Activated naive CD4-positive, alpha-beta T cell treated with anti-CD3 and anti-CD28 coated beads for 36 hours (primary cell): ENCODE measurements at regions not wholly inside any gene's neighbourhood (a gene's known extent, or its start where the extent isn't known, plus 50 kb on each side); places are given as distances from the start of the nearest gene placed in this dataset.

Experiments
- CTCF ChIA-PET: fragments of 350-600 bp; sonication (Branson Sonifier 250); formaldehyde crosslinking; loops from one replicate; lab custom pipeline; 2021; ENCODE audit warnings: antibody characterized with exemption; lab: Charles Lee
- DNase-seq: peaks from one replicate; pipeline ENCODE4 v3.0.0-alpha.2; 2020
- H3K27ac Mint-ChIP-seq: one replicate; pipeline ENCODE4 v1.8.0; 2021; ENCODE audit warnings: mild to moderate bottlenecking, mixed read lengths
- H3K27me3 Mint-ChIP-seq: one replicate; pipeline ENCODE4 v1.8.0; 2021; ENCODE audit warnings: low read depth, mixed read lengths
- H3K36me3 Mint-ChIP-seq: one replicate; pipeline ENCODE4 v1.8.0; 2021; ENCODE audit warnings: low read depth, mixed read lengths
- H3K4me1 Mint-ChIP-seq: one replicate; pipeline ENCODE4 v1.8.0; 2021; ENCODE audit warnings: low read depth, mixed read lengths
- H3K4me3 Mint-ChIP-seq: one replicate; pipeline ENCODE4 v1.8.0; 2021; ENCODE audit warnings: mild to moderate bottlenecking, moderate library complexity, mixed read lengths
- H3K9me3 Mint-ChIP-seq: one replicate; pipeline ENCODE4 v1.8.0; 2021; ENCODE audit warnings: mixed read lengths
- intact Hi-C: fragments of 100-400 bp; cut with micrococcal nuclease; formaldehyde crosslinking; loops from one replicate; pipeline ENCODE4 v1.15.1; 2023

DNA sequence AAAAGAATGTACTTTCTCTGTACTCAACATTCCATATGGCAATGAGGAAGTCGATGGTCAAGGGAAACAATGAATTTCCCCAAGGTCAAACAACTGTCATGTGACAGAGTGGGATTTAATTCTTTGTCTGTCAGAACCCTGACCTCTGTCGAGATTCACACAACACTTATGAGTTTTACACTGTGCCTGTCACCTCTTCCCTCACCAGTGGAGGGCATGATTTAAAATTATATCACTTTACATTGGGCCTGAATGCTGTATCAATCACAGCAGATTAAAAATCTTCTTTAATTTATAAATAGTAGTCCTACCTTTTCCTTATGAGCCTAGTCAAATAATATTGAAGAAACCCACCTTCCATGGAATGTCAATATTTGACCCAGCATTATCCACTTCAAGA, 276.7 kb downstream of the CDH10 start:
- Mint-ChIP-seq H3K27me3 (no peaks in the 10 kb centered on the region), H3K4me3 (no peak overlapping the region), H3K9me3 (no peaks in the 10 kb centered on the region), H3K27ac (no peak overlapping the region), H3K36me3 (no peaks in the 10 kb centered on the region), H3K4me1 (no peaks in the 10 kb centered on the region)
- intact Hi-C loops, result no loop called here
- no peak for DNase-seq
- CTCF ChIA-PET, result no interaction called here

DNA sequence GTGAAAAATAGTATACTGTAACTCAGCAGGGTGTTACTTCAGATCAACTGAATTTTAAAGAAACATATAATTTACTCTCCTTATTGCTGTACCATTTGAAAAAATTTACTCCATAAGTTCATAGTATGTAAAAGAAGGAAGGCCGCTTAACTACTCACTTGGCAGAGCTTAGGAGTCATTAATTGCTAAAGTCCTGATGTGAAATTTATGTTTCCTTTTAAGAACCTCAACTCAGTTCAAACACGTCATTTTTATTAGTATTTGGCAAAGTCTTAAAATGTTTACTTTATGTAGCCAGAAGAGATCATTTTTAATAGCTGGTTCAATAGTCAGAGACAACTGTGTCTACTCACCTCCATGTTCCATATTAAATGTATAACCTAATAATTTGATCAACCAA, 268.6 kb downstream of the CDH10 start:
- intact Hi-C loops, result no loop called here
- Mint-ChIP-seq H3K36me3 (no peaks in the 10 kb centered on the region), H3K9me3 (peaks cover 4% of the 10 kb centered on the region)

DNA sequence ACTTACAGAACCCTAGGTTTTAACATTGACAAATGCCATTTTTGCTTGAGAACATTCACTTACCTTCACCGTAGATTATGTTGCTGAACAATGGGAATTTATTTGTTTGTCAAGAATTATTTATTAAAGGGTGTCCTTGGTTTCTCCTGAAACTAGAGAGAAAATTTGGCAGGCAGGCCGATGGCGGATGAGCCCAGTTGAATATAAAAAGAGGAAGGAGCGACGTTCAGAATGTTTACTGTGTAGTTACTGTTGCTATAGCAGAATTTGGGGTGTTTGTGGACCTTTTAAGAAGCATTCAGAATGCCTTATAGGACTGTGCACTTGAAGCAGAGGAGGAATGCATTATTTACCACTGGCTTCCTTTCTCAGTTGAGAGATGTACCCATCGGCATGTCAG, 268.2 kb downstream of the CDH10 start:
- Mint-ChIP-seq H3K27me3 (no peaks in the 10 kb centered on the region), H3K9me3 (peaks cover 4% of the 10 kb centered on the region), H3K4me3 (no peak overlapping the region), H3K27ac (no peak overlapping the region), H3K4me1 (no peaks in the 10 kb centered on the region), H3K36me3 (no peaks in the 10 kb centered on the region)
- DNase-seq, result no peak
- CTCF ChIA-PET, result no interaction called here
- intact Hi-C loops, result no loop called here

More for the DNA sequence above, 268.6 kb downstream of the CDH10 start:
- H3K4me3 Mint-ChIP-seq, result no peak overlapping the region
- CTCF ChIA-PET, result no interaction called here
- no peak for DNase-seq
- H3K27ac Mint-ChIP-seq, result no peak overlapping the region
- H3K4me1 Mint-ChIP-seq, result no peaks in the 10 kb centered on the region
- no peaks in the 10 kb centered on the region for H3K27me3 Mint-ChIP-seq

DNA sequence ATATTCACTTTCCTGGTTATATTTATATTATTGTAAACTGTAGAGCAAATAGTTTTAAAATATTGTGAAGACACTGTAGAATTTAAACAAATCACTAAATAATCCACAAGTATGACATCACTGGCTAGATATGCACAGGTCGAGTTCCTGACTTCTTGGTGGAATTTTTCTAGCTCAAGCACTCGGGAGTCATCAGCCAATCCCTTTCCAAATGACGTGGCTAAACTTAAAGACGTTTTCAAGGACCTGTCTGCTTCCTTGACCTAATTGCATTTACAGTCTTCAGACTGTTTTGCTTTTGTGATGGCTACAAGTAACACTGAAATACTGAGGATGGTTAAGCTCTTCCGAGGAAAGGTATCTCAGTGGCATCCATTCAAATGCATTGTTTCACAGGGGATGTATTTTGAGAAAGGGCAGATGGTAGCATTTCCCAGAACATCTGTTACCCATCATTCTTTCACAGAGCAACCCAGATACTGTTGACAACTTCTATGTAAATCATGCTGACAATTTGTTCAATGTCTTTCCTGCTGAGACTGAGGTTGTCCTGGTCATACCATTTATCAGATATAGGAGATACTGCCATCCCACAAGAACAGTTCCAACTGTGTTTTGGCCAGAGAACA, 262.8 kb downstream of the CDH10 start:
- peaks cover 4% of the 10 kb centered on the region for H3K9me3 Mint-ChIP-seq
- no peak for DNase-seq
- CTCF ChIA-PET, result no interaction called here
- H3K36me3 Mint-ChIP-seq, result no peaks in the 10 kb centered on the region
- no peak overlapping the region for H3K4me3 Mint-ChIP-seq
- intact Hi-C loops, result no loop called here
- no peak overlapping the region for H3K27ac Mint-ChIP-seq
- no peaks in the 10 kb centered on the region for H3K4me1 Mint-ChIP-seq
- no peaks in the 10 kb centered on the region for H3K27me3 Mint-ChIP-seq

DNA sequence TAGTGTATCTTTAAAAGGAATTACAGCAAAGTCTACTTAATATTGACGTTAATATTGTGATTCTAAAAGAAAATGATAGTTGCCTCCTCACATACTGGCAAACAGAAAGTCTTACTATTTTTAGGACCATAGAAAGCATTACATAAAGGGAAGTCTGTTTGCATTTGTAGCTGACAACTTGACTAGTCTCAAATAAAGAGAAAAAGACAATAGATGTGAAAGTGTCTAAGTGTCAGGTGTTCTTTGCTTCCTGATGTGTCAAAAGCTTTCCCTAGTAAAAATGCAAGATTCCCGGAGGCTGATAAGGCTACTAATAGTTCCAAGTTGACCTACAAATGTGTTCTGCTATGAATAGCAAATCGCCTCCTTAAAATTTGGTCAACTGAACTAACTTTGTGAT, 259.7 kb downstream of the CDH10 start:
- H3K27ac Mint-ChIP-seq, result no peak overlapping the region
- no peaks in the 10 kb centered on the region for H3K4me1 Mint-ChIP-seq
- no peaks in the 10 kb centered on the region for H3K9me3 Mint-ChIP-seq
- H3K36me3 Mint-ChIP-seq, result no peaks in the 10 kb centered on the region
- intact Hi-C loops, result no loop called here
- no peak for DNase-seq
- no peaks in the 10 kb centered on the region for H3K27me3 Mint-ChIP-seq
- no peak overlapping the region for H3K4me3 Mint-ChIP-seq
- CTCF ChIA-PET, result no interaction called here

DNA sequence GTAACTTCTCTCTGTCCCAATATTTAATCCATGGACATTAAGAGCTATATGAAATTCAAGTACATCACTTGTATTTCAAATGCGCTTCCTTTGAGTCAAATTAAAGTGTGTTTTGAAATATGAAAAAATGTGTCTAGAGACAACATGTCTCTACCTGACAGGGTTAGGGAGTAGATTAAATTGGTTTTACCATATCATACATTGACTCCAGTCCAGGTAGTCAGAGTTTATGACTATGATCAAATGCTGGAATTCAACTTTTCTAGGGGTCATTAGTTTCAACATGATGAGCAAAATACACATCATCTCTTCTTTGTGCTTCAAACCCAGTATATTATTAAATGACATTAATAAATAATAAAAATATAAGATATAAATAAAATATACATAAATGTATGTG, 259.2 kb downstream of the CDH10 start:
- Mint-ChIP-seq H3K4me1 (no peaks in the 10 kb centered on the region), H3K4me3 (no peak overlapping the region), H3K27me3 (no peaks in the 10 kb centered on the region), H3K27ac (no peak overlapping the region), H3K36me3 (no peaks in the 10 kb centered on the region), H3K9me3 (no peaks in the 10 kb centered on the region)
- no peak for DNase-seq
- CTCF ChIA-PET, result no interaction called here
- intact Hi-C loops, result no loop called here

DNA sequence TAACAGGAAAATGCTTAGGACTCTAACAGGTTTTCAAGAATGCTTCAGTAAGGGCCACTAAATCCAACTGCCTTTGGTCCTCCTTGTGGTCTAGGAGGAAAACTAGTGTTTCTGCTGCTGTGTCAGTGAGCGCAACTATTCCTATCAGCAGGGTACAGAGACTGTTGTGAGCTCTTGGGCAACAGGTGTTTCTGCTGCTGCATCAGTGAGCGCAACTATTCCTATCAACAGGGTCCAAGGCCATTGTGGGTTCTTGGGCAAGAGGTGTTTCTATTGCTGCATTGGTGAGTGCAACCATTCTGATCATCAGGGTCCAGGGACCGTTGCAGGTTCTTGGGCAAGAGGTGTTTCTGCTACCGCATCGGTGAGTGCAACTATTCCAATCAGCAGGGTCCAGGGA, 256.3 kb downstream of the CDH10 start:
- intact Hi-C loops, result no loop called here
- Mint-ChIP-seq H3K4me3 (no peak overlapping the region), H3K27ac (no peak overlapping the region), H3K27me3 (no peaks in the 10 kb centered on the region), H3K4me1 (no peaks in the 10 kb centered on the region), H3K9me3 (peaks cover 2% of the 10 kb centered on the region), H3K36me3 (no peaks in the 10 kb centered on the region)
- no peak for DNase-seq
- CTCF ChIA-PET, result no interaction called here

DNA sequence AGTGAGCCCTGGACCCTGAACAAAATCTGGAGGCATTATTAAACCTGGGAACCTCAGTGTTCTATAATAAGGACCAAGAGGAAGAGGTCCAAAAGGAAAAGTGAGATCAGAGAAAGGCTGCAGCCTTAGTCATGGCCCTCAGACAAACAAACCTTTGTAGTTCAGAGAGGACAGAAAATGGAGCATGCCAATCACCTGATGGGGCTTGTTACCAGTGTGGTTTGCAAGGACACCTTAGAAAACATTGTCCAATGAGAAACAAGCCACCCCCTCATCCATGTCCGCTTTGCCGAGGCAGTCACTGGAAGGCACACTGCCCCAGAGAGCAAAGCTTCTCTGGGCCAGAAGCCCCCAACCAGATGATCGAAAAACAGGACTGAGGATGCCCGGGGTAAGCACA, 254.8 kb downstream of the CDH10 start:
- Mint-ChIP-seq H3K36me3 (no peaks in the 10 kb centered on the region), H3K27ac (no peak overlapping the region), H3K27me3 (no peaks in the 10 kb centered on the region), H3K4me3 (no peak overlapping the region), H3K4me1 (no peaks in the 10 kb centered on the region), H3K9me3 (peaks cover 7% of the 10 kb centered on the region)
- intact Hi-C loops, result no loop called here
- CTCF ChIA-PET, result no interaction called here
- DNase-seq, result no peak

DNA sequence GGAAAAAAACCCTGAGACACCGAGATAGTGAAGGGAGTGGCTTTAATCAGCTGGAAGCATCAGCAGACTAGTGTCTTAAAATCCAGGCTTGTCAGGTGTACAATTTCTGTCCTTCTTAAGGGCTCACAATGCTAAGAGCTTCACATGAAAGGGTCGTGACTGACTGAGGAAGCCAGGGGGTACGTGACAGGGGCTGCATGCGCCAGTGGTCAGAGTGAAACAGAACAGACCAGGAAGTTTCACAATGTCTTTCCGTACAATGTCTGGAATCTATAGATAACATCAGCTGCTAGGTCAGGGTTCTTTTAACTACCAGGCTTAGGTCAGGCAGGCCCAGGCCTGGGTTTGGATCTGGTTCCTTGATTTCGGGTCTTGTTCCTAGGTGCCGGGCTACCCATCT, 253.0 kb downstream of the CDH10 start:
- Mint-ChIP-seq H3K36me3 (no peaks in the 10 kb centered on the region), H3K27ac (no peak overlapping the region), H3K27me3 (no peaks in the 10 kb centered on the region), H3K4me3 (no peak overlapping the region), H3K9me3 (peaks cover 9% of the 10 kb centered on the region), H3K4me1 (no peaks in the 10 kb centered on the region)
- intact Hi-C loops, result no loop called here
- no peak for DNase-seq
- CTCF ChIA-PET, result no interaction called here

DNA sequence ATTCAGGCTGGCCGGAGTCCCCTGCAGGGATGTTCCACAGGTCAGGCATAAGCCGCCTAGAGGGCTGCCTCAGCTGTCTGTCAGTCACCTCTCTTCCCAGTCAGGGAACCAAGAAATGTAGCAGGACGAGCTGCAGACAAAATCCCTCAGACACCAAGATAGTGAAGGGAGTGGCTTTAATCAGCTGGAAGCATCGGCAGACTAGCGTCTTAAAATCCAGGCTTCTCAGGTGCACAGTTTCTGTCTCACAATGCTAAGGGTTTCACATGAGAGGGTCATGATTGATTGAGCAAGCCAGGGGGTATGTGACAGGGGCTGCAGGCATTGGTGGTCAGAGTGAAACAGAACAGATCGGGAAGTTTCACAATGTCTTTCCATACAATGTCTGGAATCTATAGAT, 247.2 kb downstream of the CDH10 start:
- H3K4me1 Mint-ChIP-seq, result no peaks in the 10 kb centered on the region
- DNase-seq, result no peak
- no peaks in the 10 kb centered on the region for H3K27me3 Mint-ChIP-seq
- peaks cover 30% of the 10 kb centered on the region for H3K9me3 Mint-ChIP-seq
- H3K4me3 Mint-ChIP-seq, result no peak overlapping the region
- intact Hi-C loops, result no loop called here
- no peak overlapping the region for H3K27ac Mint-ChIP-seq
- CTCF ChIA-PET, result no interaction called here
- no peaks in the 10 kb centered on the region for H3K36me3 Mint-ChIP-seq

DNA sequence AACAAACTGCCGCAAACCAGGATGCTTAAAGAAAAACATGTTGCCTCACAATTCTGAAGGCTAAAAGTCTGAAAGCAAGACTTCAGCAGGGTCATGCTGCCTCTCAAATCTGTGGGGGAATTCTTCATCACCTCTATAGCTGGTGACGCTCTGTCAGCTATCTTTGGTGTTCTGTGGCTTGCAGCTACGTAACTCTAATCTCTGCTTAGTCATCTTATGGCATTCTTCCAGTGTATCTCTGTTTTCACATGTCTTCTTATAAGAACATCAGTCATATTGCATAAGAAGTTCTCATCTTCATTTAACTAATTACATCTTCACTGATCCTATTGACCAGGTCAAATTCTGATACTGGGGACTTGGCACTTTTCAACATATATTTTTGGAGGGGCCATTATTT, 243.0 kb downstream of the CDH10 start:
- intact Hi-C loops, result no loop called here
- Mint-ChIP-seq H3K27me3 (no peaks in the 10 kb centered on the region), H3K4me3 (no peak overlapping the region), H3K4me1 (no peaks in the 10 kb centered on the region), H3K27ac (no peak overlapping the region), H3K9me3 (peaks cover 27% of the 10 kb centered on the region), H3K36me3 (no peaks in the 10 kb centered on the region)
- CTCF ChIA-PET, result no interaction called here
- DNase-seq, result no peak

DNA sequence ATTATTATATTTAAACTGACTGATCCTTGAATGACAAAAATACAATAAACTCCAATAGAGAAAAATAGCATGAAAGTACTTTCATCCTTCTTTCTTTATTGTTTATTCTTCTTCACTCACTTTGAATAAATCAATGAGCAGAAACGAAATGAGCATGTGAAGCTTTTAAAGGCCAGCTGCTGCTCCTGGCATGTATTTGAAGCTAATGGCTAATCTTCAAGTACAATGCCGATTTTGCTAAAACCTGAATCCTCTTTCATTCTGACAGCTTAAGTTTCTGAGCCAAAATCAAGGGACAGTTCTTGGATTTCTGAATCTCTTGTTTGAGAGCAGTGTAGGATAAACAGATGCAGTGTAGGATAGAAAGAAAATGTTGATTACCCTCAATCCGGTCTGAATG, 237.3 kb downstream of the CDH10 start:
- CTCF ChIA-PET, result no interaction called here
- Mint-ChIP-seq H3K27ac (no peak overlapping the region), H3K9me3 (peaks cover 4% of the 10 kb centered on the region), H3K36me3 (no peaks in the 10 kb centered on the region), H3K4me1 (no peaks in the 10 kb centered on the region), H3K4me3 (no peak overlapping the region), H3K27me3 (no peaks in the 10 kb centered on the region)
- intact Hi-C loops, result no loop called here
- no peak for DNase-seq

DNA sequence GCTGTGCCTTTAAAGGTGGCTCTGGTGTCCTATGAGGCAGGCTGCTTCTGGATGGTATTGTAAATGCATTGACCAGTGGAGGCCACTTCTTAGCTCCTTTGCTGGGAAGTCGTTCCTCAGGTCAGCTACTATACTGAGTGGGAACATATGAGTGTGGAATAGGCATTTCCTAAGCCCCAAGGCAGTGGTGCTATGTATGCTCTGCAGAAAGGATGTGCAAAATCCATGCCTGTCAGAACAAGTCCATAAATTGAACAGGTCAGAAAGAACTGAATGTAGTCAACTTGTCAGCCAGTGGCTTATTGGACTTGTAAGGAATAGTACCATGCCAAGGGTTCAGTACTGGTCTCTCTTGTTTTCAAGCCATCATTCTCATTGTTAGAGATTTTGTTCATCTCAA, 216.4 kb downstream of the CDH10 start:
- H3K4me3 Mint-ChIP-seq, result no peak overlapping the region
- H3K27ac Mint-ChIP-seq, result no peak overlapping the region
- peaks cover 15% of the 10 kb centered on the region for H3K9me3 Mint-ChIP-seq
- H3K4me1 Mint-ChIP-seq, result no peaks in the 10 kb centered on the region
- CTCF ChIA-PET, result no interaction called here
- no peaks in the 10 kb centered on the region for H3K27me3 Mint-ChIP-seq
- intact Hi-C loops, result no loop called here
- DNase-seq, result no peak
- H3K36me3 Mint-ChIP-seq, result no peaks in the 10 kb centered on the region

DNA sequence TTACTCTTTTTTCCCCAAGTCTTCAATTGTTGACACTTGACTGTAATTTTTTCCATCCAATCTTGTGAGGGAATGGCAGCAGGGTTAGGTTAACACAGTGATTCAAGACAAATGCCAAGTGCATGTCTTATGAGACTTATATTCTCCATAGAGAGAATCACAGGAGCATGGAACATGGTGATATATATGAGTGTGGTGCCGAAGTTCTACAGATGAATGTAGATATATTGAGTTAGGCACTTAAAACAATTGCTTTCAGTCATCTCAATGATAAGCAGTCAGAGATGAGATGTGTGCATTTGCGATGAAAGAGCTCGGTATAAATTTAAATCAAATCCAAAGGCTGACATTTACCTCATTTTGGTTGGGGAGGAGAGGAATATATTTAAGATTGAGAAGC, 211.2 kb downstream of the CDH10 start:
- CTCF ChIA-PET, result no interaction called here
- Mint-ChIP-seq H3K9me3 (peaks cover 14% of the 10 kb centered on the region), H3K27ac (no peak overlapping the region), H3K4me3 (no peak overlapping the region), H3K36me3 (no peaks in the 10 kb centered on the region), H3K27me3 (no peaks in the 10 kb centered on the region), H3K4me1 (no peaks in the 10 kb centered on the region)
- intact Hi-C loops, result no loop called here
- no peak for DNase-seq
